ENCODE measurements at regions not wholly inside any gene's neighbourhood (a gene's known extent, or its start where the extent isn't known, plus 50 kb on each side); places are given as distances from the start of the nearest gene placed in this dataset.

DNA sequence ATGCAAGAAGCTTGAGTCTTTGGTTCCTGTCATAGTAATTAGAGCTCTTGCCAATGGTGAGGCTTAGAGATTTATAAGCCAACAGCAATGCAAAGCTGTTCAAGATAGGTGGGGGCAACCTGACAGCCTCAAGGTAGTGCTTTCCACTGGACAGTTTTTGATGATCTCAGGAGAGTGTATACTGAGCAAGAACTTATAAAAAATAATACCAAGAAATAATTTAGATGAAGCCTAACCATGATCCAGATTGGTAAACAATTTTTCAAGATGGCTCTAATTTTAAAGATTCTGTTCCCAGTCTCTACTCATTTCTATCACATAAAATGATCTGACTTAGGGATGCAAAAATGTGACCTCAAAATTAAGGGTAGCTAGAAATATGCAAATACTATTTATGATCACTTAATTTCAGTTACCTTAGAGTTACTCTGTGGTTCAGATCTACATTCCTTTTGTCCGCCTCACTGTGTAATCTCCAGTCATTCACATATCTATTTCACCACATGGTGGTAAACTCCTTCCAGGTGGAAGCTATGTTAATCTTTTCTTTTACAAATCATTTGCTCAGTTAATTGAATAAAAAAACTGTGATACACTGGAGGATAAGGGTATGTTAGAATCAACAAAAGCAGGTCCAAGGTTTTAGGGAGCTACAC is 1228.0 kb upstream of the C9orf72 start:
- no peaks in the 10 kb centered on the region for H3K4me1 ChIP-seq
- no peak overlapping the region for H3K9ac ChIP-seq (ENCODE audit: low read depth in 2 of 2, low read length in 2 of 2)
- no peaks in the 10 kb centered on the region for H3K27me3 ChIP-seq
- H3K9me3 ChIP-seq, result no peaks in the 10 kb centered on the region
- TF ChIP-seq, protein P1, sequence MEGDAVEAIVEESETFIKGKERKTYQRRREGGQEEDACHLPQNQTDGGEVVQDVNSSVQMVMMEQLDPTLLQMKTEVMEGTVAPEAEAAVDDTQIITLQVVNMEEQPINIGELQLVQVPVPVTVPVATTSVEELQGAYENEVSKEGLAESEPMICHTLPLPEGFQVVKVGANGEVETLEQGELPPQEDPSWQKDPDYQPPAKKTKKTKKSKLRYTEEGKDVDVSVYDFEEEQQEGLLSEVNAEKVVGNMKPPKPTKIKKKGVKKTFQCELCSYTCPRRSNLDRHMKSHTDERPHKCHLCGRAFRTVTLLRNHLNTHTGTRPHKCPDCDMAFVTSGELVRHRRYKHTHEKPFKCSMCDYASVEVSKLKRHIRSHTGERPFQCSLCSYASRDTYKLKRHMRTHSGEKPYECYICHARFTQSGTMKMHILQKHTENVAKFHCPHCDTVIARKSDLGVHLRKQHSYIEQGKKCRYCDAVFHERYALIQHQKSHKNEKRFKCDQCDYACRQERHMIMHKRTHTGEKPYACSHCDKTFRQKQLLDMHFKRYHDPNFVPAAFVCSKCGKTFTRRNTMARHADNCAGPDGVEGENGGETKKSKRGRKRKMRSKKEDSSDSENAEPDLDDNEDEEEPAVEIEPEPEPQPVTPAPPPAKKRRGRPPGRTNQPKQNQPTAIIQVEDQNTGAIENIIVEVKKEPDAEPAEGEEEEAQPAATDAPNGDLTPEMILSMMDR (IDR thresholded peaks at IDR 0.05), result no peak
- H3K36me3 ChIP-seq, result no peaks in the 10 kb centered on the region
- H3K27ac ChIP-seq, result no peak overlapping the region
- DNase-seq, result no peak
- intact Hi-C loops (cut with DNase I), result no loop called here
- no peak overlapping the region for H3K4me3 ChIP-seq

DNA sequence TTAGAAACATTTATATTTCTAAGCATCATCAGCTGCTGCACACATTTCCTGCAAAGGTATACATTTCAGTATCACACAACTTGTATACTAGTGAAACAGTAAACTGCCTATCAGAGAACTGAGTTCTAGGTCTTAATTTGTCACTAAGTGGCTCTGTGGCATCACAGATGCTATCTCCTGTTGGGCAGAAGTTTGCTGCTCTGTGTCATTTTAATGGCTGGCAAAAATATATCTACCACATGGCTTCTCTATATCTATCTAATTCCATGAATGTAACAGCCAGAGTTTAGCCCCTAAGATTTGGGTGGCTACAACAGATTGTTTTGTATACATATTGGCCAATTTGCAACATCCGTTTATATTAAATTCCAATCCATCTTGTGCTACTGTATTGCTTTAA is 1231.9 kb upstream of the C9orf72 start:
- Histone ChIP-seq H3K27me3 (no peaks in the 10 kb centered on the region), H3K9me3 (no peaks in the 10 kb centered on the region), H3K36me3 (no peaks in the 10 kb centered on the region), H3K4me1 (no peaks in the 10 kb centered on the region), H3K27ac (no peak overlapping the region), H3K4me3 (no peak overlapping the region), H3K9ac (ENCODE audit: low read depth in 2 of 2, low read length in 2 of 2) (no peak overlapping the region)
- no peak for DNase-seq
- intact Hi-C loops (cut with DNase I), result no loop called here
- TF ChIP-seq, protein P1 (IDR thresholded peaks at IDR 0.05), result no peak

DNA sequence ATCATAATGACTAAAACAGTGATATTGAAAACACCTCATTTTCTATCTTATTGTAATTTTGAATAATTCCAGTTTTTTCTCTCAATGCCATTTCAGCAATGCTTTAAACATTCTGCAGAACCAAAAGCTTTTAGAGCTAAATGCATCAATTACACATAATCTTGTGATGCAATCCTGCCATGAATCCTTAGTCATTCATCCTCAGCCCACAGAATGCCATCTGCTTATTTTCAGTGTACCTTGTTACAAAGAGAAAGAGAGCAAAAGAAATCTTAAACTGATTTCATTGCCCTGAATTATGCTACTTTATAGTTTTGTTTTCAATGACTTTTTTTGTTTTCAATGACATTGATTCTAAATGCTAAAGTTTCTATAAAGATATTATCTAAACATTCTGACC is 1234.8 kb upstream of the C9orf72 start:
- TF ChIP-seq, protein P1 (IDR thresholded peaks at IDR 0.05), result no peak
- intact Hi-C loops (cut with DNase I), result no loop called here
- no peak for DNase-seq
- no peak overlapping the region for H3K9ac ChIP-seq (ENCODE audit: low read depth in 2 of 2, low read length in 2 of 2)
- no peaks in the 10 kb centered on the region for H3K36me3 ChIP-seq
- no peak overlapping the region for H3K27ac ChIP-seq
- no peak overlapping the region for H3K4me3 ChIP-seq
- H3K27me3 ChIP-seq, result no peaks in the 10 kb centered on the region
- H3K4me1 ChIP-seq, result no peaks in the 10 kb centered on the region
- no peaks in the 10 kb centered on the region for H3K9me3 ChIP-seq

DNA sequence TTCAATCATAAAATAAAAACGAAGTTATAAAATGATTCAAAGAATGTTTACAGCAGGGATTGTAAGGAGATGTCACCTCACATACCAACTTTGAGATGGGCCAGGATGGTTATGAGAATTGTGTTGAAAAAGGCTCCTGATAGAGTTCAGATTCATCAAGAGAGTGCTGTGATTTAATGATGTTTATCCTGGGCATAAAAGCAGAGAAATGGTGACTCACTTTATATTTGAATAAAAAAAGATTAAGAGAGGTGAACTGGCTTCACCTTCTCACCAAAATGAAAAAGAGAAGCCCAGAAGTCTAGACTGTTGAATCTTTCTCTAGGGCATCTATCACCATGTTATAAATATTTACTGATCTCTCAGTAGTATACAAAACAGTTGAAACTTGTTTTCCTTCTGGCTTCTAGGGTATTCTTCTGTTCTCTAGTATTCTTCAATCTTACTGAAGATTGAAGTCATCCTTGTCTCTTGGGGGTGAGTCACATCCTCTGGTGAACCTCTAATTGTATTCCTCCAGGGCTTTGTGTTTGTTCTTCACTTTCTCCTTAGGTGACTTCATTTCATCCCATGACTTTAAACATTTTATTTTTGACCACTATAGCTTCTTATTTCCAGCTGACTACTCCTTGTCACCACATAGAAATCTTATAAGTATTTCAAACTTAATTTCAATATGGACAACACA is 1237.3 kb upstream of the C9orf72 start:
- Histone ChIP-seq H3K27ac (no peak overlapping the region), H3K9me3 (no peaks in the 10 kb centered on the region), H3K4me3 (no peak overlapping the region), H3K27me3 (no peaks in the 10 kb centered on the region), H3K36me3 (no peaks in the 10 kb centered on the region), H3K4me1 (no peaks in the 10 kb centered on the region), H3K9ac (ENCODE audit: low read depth in 2 of 2, low read length in 2 of 2) (no peak overlapping the region)
- intact Hi-C loops (cut with DNase I), result no loop called here
- TF ChIP-seq, protein P1 (IDR thresholded peaks at IDR 0.05), result no peak
- no peak for DNase-seq

DNA sequence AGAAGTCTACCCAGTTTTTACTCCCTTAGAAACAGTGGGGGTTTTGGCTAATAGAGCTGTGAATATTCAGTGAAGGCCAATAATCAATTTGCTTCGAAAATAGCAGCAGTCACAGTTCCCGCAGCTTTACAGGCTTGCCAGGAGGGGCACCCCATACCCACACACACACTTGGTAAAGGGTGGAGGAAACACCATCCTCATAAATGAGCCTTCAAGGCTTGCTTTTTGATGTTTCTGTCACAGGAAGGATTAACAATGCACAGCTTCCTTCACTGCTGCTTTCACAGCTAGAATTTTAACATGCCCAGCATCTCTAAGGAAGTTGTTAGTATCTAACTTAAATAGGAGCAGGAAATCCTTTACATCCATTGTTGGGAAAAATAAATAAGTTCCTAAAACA is 1247.5 kb upstream of the C9orf72 start:
- no peak overlapping the region for H3K4me3 ChIP-seq
- H3K27me3 ChIP-seq, result no peaks in the 10 kb centered on the region
- H3K4me1 ChIP-seq, result no peaks in the 10 kb centered on the region
- intact Hi-C loops (cut with DNase I), result no loop called here
- no peaks in the 10 kb centered on the region for H3K36me3 ChIP-seq
- no peak overlapping the region for H3K27ac ChIP-seq
- TF ChIP-seq, protein P1 (IDR thresholded peaks at IDR 0.05), result no peak
- no peak overlapping the region for H3K9ac ChIP-seq (ENCODE audit: low read depth in 2 of 2, low read length in 2 of 2)
- DNase-seq, result no peak
- H3K9me3 ChIP-seq, result no peaks in the 10 kb centered on the region
